ENCODE measurements at regions not wholly inside any gene's neighbourhood (a gene's known extent, or its start where the extent isn't known, plus 50 kb on each side); places are given as distances from the start of the nearest gene placed in this dataset.

GRCh38 chr4:145302725-145303124 lies 122.3 kb upstream of the OTUD4 start:
- DNase-seq (ENCODE audit: low spot score): no peak
- Histone ChIP-seq H3K4me1 (ENCODE audit: control insufficient read depth in 1 of 2, low read depth in 2 of 2) (no peaks in the 10 kb centered on the region), H3K27me3 (replicated peaks; ENCODE audit: insufficient read depth) (no peaks in the 10 kb centered on the region), H3K4me3 (no peak overlapping the region), H3K36me3 (no peaks in the 10 kb centered on the region), H3K27ac (no peak overlapping the region), H3K9me3 (no peaks in the 10 kb centered on the region)
- no peak for TF ChIP-seq CTCF (IDR thresholded peaks at IDR 0.05)
- no peak for ATAC-seq (ENCODE audit: insufficient number of reproducible peaks, low FRiP score, low read depth)

GRCh38 chr4:145301386-145302080 lies 121.1 kb upstream of the OTUD4 start:
- no peaks in the 10 kb centered on the region for H3K36me3 ChIP-seq
- H3K27me3 ChIP-seq (replicated peaks; ENCODE audit: insufficient read depth): no peaks in the 10 kb centered on the region
- no peaks in the 10 kb centered on the region for H3K4me1 ChIP-seq (ENCODE audit: control insufficient read depth in 1 of 2, low read depth in 2 of 2)
- no peak for DNase-seq (ENCODE audit: low spot score)
- H3K4me3 ChIP-seq: no peak overlapping the region
- no peak for TF ChIP-seq CTCF (IDR thresholded peaks at IDR 0.05)
- H3K9me3 ChIP-seq: no peaks in the 10 kb centered on the region
- H3K27ac ChIP-seq: no peak overlapping the region
- ATAC-seq (ENCODE audit: insufficient number of reproducible peaks, low FRiP score, low read depth): no peak

- Histone ChIP-seq H3K4me3 (no peak overlapping the region), H3K27me3 (replicated peaks; ENCODE audit: insufficient read depth) (no peaks in the 10 kb centered on the region), H3K36me3 (no peaks in the 10 kb centered on the region), H3K27ac (no peak overlapping the region), H3K9me3 (no peaks in the 10 kb centered on the region), H3K4me1 (ENCODE audit: control insufficient read depth in 1 of 2, low read depth in 2 of 2) (no peaks in the 10 kb centered on the region)
- ATAC-seq (ENCODE audit: insufficient number of reproducible peaks, low FRiP score, low read depth) (no peak), DNase-seq (ENCODE audit: low spot score) (no peak)
- TF ChIP-seq CTCF (IDR thresholded peaks at IDR 0.05): no peak
Observed at GRCh38 chr4:145299380-145300076, 119.1 kb upstream of the OTUD4 start.

- H3K9me3 ChIP-seq: no peaks in the 10 kb centered on the region
- DNase-seq (ENCODE audit: low spot score): no peak
- no peak for ATAC-seq (ENCODE audit: insufficient number of reproducible peaks, low FRiP score, low read depth)
Observed at GRCh38 chr4:145298885-145299284, 118.5 kb upstream of the OTUD4 start.

More at GRCh38 chr4:145298885-145299284, 118.5 kb upstream of the OTUD4 start:
- no peak for TF ChIP-seq CTCF (IDR thresholded peaks at IDR 0.05)
- H3K4me1 ChIP-seq (ENCODE audit: control insufficient read depth in 1 of 2, low read depth in 2 of 2): no peaks in the 10 kb centered on the region
- H3K27me3 ChIP-seq (replicated peaks; ENCODE audit: insufficient read depth): no peaks in the 10 kb centered on the region
- no peaks in the 10 kb centered on the region for H3K36me3 ChIP-seq
- no peak overlapping the region for H3K27ac ChIP-seq
- no peak overlapping the region for H3K4me3 ChIP-seq

Measured in thoracic aorta (tissue), 2 donors.